Esophagus (tissue), 2 donors: ENCODE measurements at regions not wholly inside any gene's neighbourhood (a gene's known extent, or its start where the extent isn't known, plus 50 kb on each side); places are given as distances from the start of the nearest gene placed in this dataset.

ENCODE experiments used
- H3K27ac ChIP-seq, 2 donors: one replicate each; pipeline ENCODE4 v1.5.1; 2013; ENCODE audit warnings: low read depth in 2 of 2, mild to moderate bottlenecking in 2 of 2, inconsistent platforms in 1 of 2, low read length in 1 of 2, moderate library complexity in 1 of 2
- H3K27me3 ChIP-seq, 2 donors: one replicate each; pipeline ENCODE4 v1.6.1; 2013; ENCODE audit warnings: low read length in 2 of 2, control low read depth in 1 of 2, mild to moderate bottlenecking in 1 of 2; ENCODE audit not compliant: insufficient read depth in 2 of 2, control insufficient read depth in 1 of 2
- H3K36me3 ChIP-seq, 2 donors: one replicate each; pipeline ENCODE4 v1.6.1; 2013; ENCODE audit warnings: low read length in 1 of 2; ENCODE audit not compliant: control insufficient read depth in 2 of 2, insufficient read depth in 2 of 2
- H3K4me1 ChIP-seq, 2 donors: one replicate each; pipeline ENCODE4 v1.6.1; 2013; ENCODE audit warnings: low read length in 1 of 2; ENCODE audit not compliant: control insufficient read depth in 2 of 2, insufficient read depth in 2 of 2
- H3K4me3 ChIP-seq, 2 donors: one replicate each; pipeline ENCODE4 v1.5.1; 2013; ENCODE audit warnings: low read length in 2 of 2, mild to moderate bottlenecking in 2 of 2, low read depth in 1 of 2, moderate library complexity in 1 of 2
- H3K9me3 ChIP-seq, 2 donors: one replicate each; pipeline ENCODE4 v1.6.1; 2013; ENCODE audit warnings: mild to moderate bottlenecking in 2 of 2, low read depth in 1 of 2, low read length in 1 of 2, moderate library complexity in 1 of 2; ENCODE audit not compliant: control insufficient read depth in 2 of 2, insufficient read depth in 1 of 2
- WGBS, 2 donors: extraction: QIAGEN DNeasy Blood & Tissue Kit; methylation state at CpG; one replicate each; pipeline ENCODE4 v1.1.7; 2013; 5-methylcytosine and 5-hydroxymethylcytosine counted together
- donor health status: healthy with polysubstance abuse.
- donor health status: Bipolar disorder and iron deficiency.

GRCh38 chr13:81223778-81224177 lies 882.9 kb upstream of the SPRY2 start:
- H3K4me3 ChIP-seq, result no peak overlapping the region
- WGBS, 2 donors, result 77 to 78% methylated on average over 6 of the region's 6 CpGs
- H3K36me3 ChIP-seq, result no peaks in the 10 kb centered on the region
- no peak overlapping the region for H3K27ac ChIP-seq
- H3K27me3 ChIP-seq, result no peaks in the 10 kb centered on the region
- H3K9me3 ChIP-seq, result peaks cover 0 to 4% of the 10 kb centered on the region in 2 donors
- no peaks in the 10 kb centered on the region for H3K4me1 ChIP-seq

- H3K9me3 ChIP-seq, result no peaks in the 10 kb centered on the region
- H3K36me3 ChIP-seq, result no peaks in the 10 kb centered on the region
- 54 to 59% methylated on average over 2 of the region's 2 CpGs for WGBS, 2 donors
Observed at GRCh38 chr13:81211713-81212112, 870.8 kb upstream of the SPRY2 start.

GRCh38 chr13:81207636-81208035 lies 866.7 kb upstream of the SPRY2 start:
- no peak overlapping the region for H3K4me3 ChIP-seq
- H3K9me3 ChIP-seq, result no peaks in the 10 kb centered on the region
- H3K27ac ChIP-seq, result no peak overlapping the region
- H3K36me3 ChIP-seq, result no peaks in the 10 kb centered on the region
- no peaks in the 10 kb centered on the region for H3K27me3 ChIP-seq
- WGBS, 2 donors, result 47 to 55% methylated on average over 3 of the region's 3 CpGs
- no peaks in the 10 kb centered on the region for H3K4me1 ChIP-seq

More at GRCh38 chr13:81211713-81212112, 870.8 kb upstream of the SPRY2 start:
- Histone ChIP-seq H3K27ac (no peak overlapping the region), H3K4me3 (no peak overlapping the region), H3K27me3 (no peaks in the 10 kb centered on the region), H3K4me1 (no peaks in the 10 kb centered on the region)

- no peaks in the 10 kb centered on the region for H3K27me3 ChIP-seq
- H3K9me3 ChIP-seq, result no peaks in the 10 kb centered on the region
- no peaks in the 10 kb centered on the region for H3K4me1 ChIP-seq
- no peak overlapping the region for H3K4me3 ChIP-seq
- no peaks in the 10 kb centered on the region for H3K36me3 ChIP-seq
- H3K27ac ChIP-seq, result no peak overlapping the region
Observed at GRCh38 chr13:81207231-81207630, 866.3 kb upstream of the SPRY2 start.

- WGBS, 2 donors, result 80 to 82% methylated on average over 1 of the region's 1 CpG
- H3K27ac ChIP-seq, result no peak overlapping the region
- no peaks in the 10 kb centered on the region for H3K27me3 ChIP-seq
- no peak overlapping the region for H3K4me3 ChIP-seq
- H3K36me3 ChIP-seq, result no peaks in the 10 kb centered on the region
- no peaks in the 10 kb centered on the region for H3K4me1 ChIP-seq
- H3K9me3 ChIP-seq, result no peaks in the 10 kb centered on the region
Observed at GRCh38 chr13:81203783-81204182, 862.9 kb upstream of the SPRY2 start.

GRCh38 chr13:81199956-81200355 lies 859.0 kb upstream of the SPRY2 start:
- Histone ChIP-seq H3K36me3 (no peaks in the 10 kb centered on the region), H3K4me1 (no peaks in the 10 kb centered on the region), H3K27ac (no peak overlapping the region), H3K27me3 (no peaks in the 10 kb centered on the region), H3K9me3 (no peaks in the 10 kb centered on the region), H3K4me3 (no peak overlapping the region)
- 59 to 67% methylated on average over 4 of the region's 4 CpGs for WGBS, 2 donors

- WGBS, 2 donors, result 59 to 70% methylated on average over 3 of the region's 3 CpGs
- no peaks in the 10 kb centered on the region for H3K4me1 ChIP-seq
- H3K9me3 ChIP-seq, result peaks cover 0 to 3% of the 10 kb centered on the region in 2 donors
- H3K36me3 ChIP-seq, result no peaks in the 10 kb centered on the region
- H3K27me3 ChIP-seq, result no peaks in the 10 kb centered on the region
- H3K27ac ChIP-seq, result no peak overlapping the region
- H3K4me3 ChIP-seq, result no peak overlapping the region
Observed at GRCh38 chr13:81197966-81198365, 857.0 kb upstream of the SPRY2 start.

- H3K4me1 ChIP-seq, result no peaks in the 10 kb centered on the region
- no peak overlapping the region for H3K27ac ChIP-seq
- no peaks in the 10 kb centered on the region for H3K36me3 ChIP-seq
- peaks cover 0 to 3% of the 10 kb centered on the region in 2 donors for H3K9me3 ChIP-seq
- H3K27me3 ChIP-seq, result no peaks in the 10 kb centered on the region
- WGBS, 2 donors, result 55 to 57% methylated on average over 1 of the region's 1 CpG
- H3K4me3 ChIP-seq, result no peak overlapping the region
Observed at GRCh38 chr13:81197483-81197882, 856.6 kb upstream of the SPRY2 start.

- H3K4me3 ChIP-seq, result no peak overlapping the region
- peaks cover 0 to 3% of the 10 kb centered on the region in 2 donors for H3K9me3 ChIP-seq
- H3K36me3 ChIP-seq, result no peaks in the 10 kb centered on the region
- H3K4me1 ChIP-seq, result no peaks in the 10 kb centered on the region
- H3K27me3 ChIP-seq, result no peaks in the 10 kb centered on the region
- no peak overlapping the region for H3K27ac ChIP-seq
Observed at GRCh38 chr13:81194362-81194761, 853.4 kb upstream of the SPRY2 start.

GRCh38 chr13:81184556-81185265 lies 843.8 kb upstream of the SPRY2 start:
- Histone ChIP-seq H3K36me3 (no peaks in the 10 kb centered on the region), H3K9me3 (no peaks in the 10 kb centered on the region), H3K4me1 (no peaks in the 10 kb centered on the region), H3K4me3 (no peak overlapping the region), H3K27me3 (no peaks in the 10 kb centered on the region), H3K27ac (no peak overlapping the region)
- 57 to 64% methylated on average over 3 of the region's 3 CpGs for WGBS, 2 donors
